Activated naive CD4-positive, alpha-beta T cell treated with anti-CD3 and anti-CD28 coated beads, Interleukin-2, amount 10 ng/mL, durations not matched to agents 7 days and 5 days (primary cell): ENCODE measurements at regions not wholly inside any gene's neighbourhood (a gene's known extent, or its start where the extent isn't known, plus 50 kb on each side); places are given as distances from the start of the nearest gene placed in this dataset.
"Not testable (repeated sequence)": the region's sequence is repeated elsewhere in the genome, so short reads cannot be mapped to it uniquely, and the experiment has no call there.

Experiments used
- CTCF ChIA-PET: fragments of 350-600 bp; sonication (Branson Sonifier 250); formaldehyde crosslinking; loops from one replicate; lab custom pipeline; 2021; ENCODE audit warnings: antibody characterized with exemption; lab: Charles Lee
- DNase-seq: peaks from one replicate; pipeline ENCODE4 v3.0.0-alpha.2; 2020
- H3K27ac Mint-ChIP-seq: one replicate; pipeline ENCODE4 v1.8.0; 2021; ENCODE audit warnings: mild to moderate bottlenecking, moderate library complexity, mixed read lengths
- H3K27me3 Mint-ChIP-seq: one replicate; pipeline ENCODE4 v1.8.0; 2021; ENCODE audit warnings: mild to moderate bottlenecking, mixed read lengths
- H3K36me3 Mint-ChIP-seq: one replicate; pipeline ENCODE4 v1.8.0; 2021; ENCODE audit warnings: mixed read lengths
- H3K4me1 Mint-ChIP-seq: one replicate; pipeline ENCODE4 v1.8.0; 2021; ENCODE audit warnings: mixed read lengths
- H3K4me3 Mint-ChIP-seq: one replicate; pipeline ENCODE4 v1.8.0; 2021; ENCODE audit warnings: mild to moderate bottlenecking, moderate library complexity, mixed read lengths
- H3K9me3 Mint-ChIP-seq: one replicate; pipeline ENCODE4 v1.8.0; 2021; ENCODE audit warnings: mixed read lengths

DNA sequence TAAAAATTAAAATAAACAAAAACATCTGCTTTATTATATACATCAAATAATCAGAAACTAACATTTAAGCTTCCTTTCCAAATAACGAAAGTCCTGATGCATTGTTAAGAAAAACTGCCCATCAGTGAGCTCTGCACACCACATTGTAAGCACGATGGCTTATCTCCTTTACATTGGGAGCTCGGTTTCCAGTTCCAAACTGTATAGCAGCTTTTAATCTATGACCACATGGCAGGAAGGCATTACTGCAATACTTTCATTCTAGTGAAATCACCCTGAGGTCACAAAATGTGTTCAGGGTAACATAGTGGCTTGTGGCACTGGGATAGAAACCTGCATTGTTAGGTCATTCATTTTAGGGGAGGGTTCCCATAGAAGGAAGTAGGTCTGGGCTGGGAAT, 146.3 kb downstream of the ZNF22 start:
- H3K27ac Mint-ChIP-seq = no peak overlapping the region
- H3K9me3 Mint-ChIP-seq = no peaks in the 10 kb centered on the region
- no peak overlapping the region for H3K4me3 Mint-ChIP-seq
- no peak for DNase-seq
- H3K36me3 Mint-ChIP-seq = no peaks in the 10 kb centered on the region
- H3K4me1 Mint-ChIP-seq = no peaks in the 10 kb centered on the region
- CTCF ChIA-PET = no interaction called here
- H3K27me3 Mint-ChIP-seq = peaks cover 14% of the 10 kb centered on the region

DNA sequence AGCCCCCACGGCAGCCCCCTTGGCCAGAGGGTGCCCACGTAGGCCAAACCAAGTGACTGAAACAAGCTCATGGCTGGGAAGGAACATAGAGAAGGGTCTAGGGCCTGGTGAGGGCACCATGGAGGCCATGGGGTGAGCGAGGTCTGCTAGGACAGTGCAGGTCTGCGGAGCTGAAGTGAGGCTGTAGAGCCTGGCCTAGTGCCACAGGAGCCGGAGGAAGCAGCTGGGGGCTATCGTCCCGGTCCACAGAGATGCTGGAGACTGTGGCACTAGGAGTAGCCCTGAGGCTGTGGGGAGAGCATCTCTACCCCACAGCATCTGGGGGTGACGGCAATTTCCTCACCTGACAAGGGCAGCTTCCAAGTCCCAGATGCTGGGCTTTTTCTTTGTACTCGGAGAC, 150.3 kb downstream of the ZNF22 start:
- H3K27ac Mint-ChIP-seq = no peak overlapping the region
- H3K36me3 Mint-ChIP-seq = no peaks in the 10 kb centered on the region
- H3K27me3 Mint-ChIP-seq = peaks cover 9% of the 10 kb centered on the region
- H3K4me3 Mint-ChIP-seq = no peak overlapping the region
- DNase-seq = no peak
- H3K4me1 Mint-ChIP-seq = no peaks in the 10 kb centered on the region
- CTCF ChIA-PET = interaction anchor here (0.6 kb wide), 1 partner anchor 406 kb away, joined by 4 read pairs; no protein-coding TSS in a partner anchor
- H3K9me3 Mint-ChIP-seq = no peaks in the 10 kb centered on the region

DNA sequence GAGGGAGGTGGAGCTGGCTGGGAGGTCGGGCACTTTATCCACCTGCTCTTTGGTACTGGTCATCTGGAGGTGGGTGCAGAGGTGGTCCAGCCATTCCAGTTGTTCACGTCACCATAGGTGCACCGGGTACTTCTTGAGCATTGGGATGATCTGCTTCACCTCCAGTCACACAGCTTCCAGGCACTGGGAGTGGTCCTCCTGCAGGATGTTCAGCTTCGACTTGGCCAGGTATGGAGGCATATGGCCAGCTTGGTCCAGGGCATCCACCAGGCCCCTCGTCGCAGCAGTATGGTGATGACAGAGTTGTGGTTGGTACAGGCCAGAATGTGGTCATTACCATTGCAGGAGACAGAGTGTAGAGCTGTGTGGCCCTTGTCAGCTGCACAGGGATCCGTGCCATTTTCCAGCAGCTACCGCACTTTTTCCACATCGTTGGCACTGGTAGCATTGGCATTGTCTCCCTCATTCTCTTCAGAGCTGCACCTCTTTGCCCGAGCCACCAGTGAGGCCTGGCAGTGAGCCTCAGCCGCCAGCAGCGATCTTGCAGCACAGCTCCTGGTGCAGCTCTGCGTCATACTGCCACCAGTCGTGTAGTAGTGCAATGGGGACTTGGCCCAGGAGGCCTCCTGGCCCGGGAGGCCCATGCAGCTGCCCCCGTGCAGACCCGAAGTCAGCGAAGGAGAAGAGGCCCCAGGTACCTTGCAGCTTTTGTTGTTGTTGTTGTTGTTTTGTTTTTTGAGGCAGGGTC, 150.9 kb downstream of the ZNF22 start:
- Mint-ChIP-seq H3K27ac (no peak overlapping the region), H3K4me1 (no peaks in the 10 kb centered on the region)
- CTCF ChIA-PET = interaction anchor here (0.6 kb wide), 1 partner anchor 1543 kb away, joined by 3 read pairs; no protein-coding TSS in a partner anchor

DNA sequence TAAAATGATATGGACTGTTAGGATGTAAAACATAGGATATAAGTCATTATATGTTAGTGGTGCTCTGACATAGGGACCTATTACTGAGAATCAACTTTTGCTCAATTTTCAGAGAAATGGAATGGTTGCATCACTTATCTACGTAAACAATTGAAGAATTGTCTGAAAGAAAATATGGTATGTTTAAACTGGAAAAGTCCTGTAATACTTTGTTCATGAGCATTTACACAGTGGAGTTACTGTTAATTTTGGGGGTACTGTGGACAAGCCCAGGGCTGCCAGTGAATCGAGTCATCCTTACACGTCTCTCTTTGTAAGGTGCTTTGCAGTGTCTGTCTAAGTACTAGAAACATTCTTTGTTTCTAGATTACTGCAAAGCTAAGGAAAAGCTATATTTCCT, 152.0 kb downstream of the ZNF22 start:
- Mint-ChIP-seq H3K36me3 (no peaks in the 10 kb centered on the region), H3K4me1 (no peaks in the 10 kb centered on the region), H3K4me3 (no peak overlapping the region), H3K9me3 (no peaks in the 10 kb centered on the region), H3K27ac (no peak overlapping the region), H3K27me3 (peaks cover 13% of the 10 kb centered on the region)
- no peak for DNase-seq
- CTCF ChIA-PET = no interaction called here

More for the DNA sequence above, 150.9 kb downstream of the ZNF22 start:
- H3K36me3 Mint-ChIP-seq = no peaks in the 10 kb centered on the region
- H3K4me3 Mint-ChIP-seq = no peak overlapping the region
- DNase-seq = no peak
- no peaks in the 10 kb centered on the region for H3K9me3 Mint-ChIP-seq
- peaks cover 13% of the 10 kb centered on the region for H3K27me3 Mint-ChIP-seq

GRCh38 chr10:45154502-45154901, 153.8 kb downstream of the ZNF22 start:
- Mint-ChIP-seq H3K4me1 (no peaks in the 10 kb centered on the region), H3K27ac (no peak overlapping the region)

GRCh38 chr10:45155784-45156183, 155.1 kb downstream of the ZNF22 start:
- CTCF ChIA-PET = no interaction called here
- H3K27me3 Mint-ChIP-seq = peaks cover 10% of the 10 kb centered on the region
- no peaks in the 10 kb centered on the region for H3K9me3 Mint-ChIP-seq
- H3K27ac Mint-ChIP-seq = no peak overlapping the region
- no peaks in the 10 kb centered on the region for H3K36me3 Mint-ChIP-seq
- no peaks in the 10 kb centered on the region for H3K4me1 Mint-ChIP-seq
- no peak overlapping the region for H3K4me3 Mint-ChIP-seq
- no peak for DNase-seq

More at GRCh38 chr10:45154502-45154901, 153.8 kb downstream of the ZNF22 start:
- H3K36me3 Mint-ChIP-seq = no peaks in the 10 kb centered on the region
- no peak overlapping the region for H3K4me3 Mint-ChIP-seq
- no peaks in the 10 kb centered on the region for H3K9me3 Mint-ChIP-seq
- H3K27me3 Mint-ChIP-seq = peaks cover 10% of the 10 kb centered on the region
- no peak for DNase-seq
- CTCF ChIA-PET = no interaction called here

DNA sequence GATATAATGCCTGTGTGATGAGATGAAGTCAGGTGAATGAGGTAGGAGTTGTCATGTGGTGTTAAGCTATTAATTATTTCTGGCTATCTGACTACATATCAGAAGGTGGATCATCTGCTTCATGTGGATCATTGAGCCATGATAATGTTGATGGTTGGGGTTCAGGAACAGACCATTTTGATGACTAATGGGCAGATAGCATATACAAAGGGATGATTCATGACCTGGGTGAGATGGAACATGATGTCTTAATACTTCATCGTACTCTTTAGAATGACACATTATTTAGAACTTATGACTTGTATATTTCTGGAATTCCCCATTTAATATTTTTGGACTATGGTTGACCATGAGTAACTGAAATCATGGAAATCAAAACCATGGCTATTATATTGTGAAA, 155.1 kb downstream of the OR13A1 start:
- Mint-ChIP-seq H3K4me3 (no peak overlapping the region), H3K4me1 (no peaks in the 10 kb centered on the region), H3K27ac (no peak overlapping the region), H3K9me3 (no peaks in the 10 kb centered on the region), H3K27me3 (peaks cover 14% of the 10 kb centered on the region), H3K36me3 (no peaks in the 10 kb centered on the region)
- CTCF ChIA-PET = no interaction called here
- no peak for DNase-seq

DNA sequence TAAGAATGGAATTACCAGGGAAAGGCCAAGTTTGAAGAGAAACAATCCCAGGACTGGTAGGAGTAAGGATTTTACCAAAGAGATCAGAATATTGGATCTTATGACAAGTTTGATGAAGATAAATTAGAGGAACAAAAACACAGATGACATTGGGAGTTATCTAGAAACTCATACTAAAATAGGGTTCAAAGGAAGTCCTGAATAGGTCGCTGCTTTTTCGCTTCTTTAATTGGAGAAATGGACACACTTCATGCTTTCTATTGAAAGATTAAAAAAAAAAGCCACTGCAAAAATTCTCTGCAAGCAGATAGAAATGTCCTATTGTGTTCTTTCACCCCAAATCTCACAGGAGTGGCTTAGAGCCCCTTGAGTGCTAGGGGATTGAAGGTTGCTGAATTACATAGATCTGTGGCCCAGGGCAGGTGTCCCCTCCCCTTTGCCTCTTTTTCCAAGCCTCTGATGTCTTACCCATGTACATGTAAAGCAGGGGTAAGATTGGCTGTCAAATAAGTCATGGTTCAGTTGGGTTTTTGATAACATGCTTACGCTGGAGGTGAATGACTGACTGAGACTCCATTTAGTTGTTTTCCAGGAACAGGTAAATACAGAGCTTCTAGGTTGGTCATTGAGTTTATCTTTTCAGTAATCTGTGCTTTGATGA, 152.0 kb downstream of the OR13A1 start:
- CTCF ChIA-PET = no interaction called here
- Mint-ChIP-seq H3K36me3 (no peaks in the 10 kb centered on the region), H3K4me3 (no peak overlapping the region), H3K27ac (no peak overlapping the region), H3K4me1 (no peaks in the 10 kb centered on the region), H3K27me3 (peaks cover 4% of the 10 kb centered on the region), H3K9me3 (no peaks in the 10 kb centered on the region)
- DNase-seq = no peak

DNA sequence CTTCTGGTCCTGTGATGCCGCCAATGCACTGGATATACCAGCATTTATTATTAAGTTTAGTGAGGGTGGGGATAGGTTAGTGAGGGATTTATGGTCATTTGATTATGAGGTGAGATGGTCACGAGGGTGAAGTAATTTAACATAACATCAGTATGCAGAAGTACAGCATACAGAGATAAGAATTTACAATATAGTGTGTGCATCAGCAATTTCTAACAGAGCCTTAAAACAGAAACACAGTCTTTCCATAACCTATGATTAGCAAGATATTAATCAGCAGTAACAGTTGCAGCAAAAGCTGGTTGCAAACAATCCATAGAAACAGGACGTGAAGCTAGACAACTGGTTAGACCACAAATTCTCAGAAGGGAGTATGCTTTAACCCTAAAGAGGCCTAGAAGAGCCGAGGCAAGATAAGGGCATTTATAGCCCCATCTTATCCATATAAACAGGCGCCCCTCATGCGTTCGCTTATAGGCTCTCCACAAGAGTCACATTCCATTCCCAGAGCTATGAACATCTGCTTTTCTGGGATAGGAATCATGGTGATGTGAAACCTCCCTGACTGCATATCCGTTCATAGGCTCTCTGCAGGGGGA, 139.8 kb downstream of the OR13A1 start:
- H3K9me3 Mint-ChIP-seq, H3K4me3 Mint-ChIP-seq, DNase-seq, H3K4me1 Mint-ChIP-seq, H3K27me3 Mint-ChIP-seq, H3K36me3 Mint-ChIP-seq, H3K27ac Mint-ChIP-seq, CTCF ChIA-PET: not testable (repeated sequence)

DNA sequence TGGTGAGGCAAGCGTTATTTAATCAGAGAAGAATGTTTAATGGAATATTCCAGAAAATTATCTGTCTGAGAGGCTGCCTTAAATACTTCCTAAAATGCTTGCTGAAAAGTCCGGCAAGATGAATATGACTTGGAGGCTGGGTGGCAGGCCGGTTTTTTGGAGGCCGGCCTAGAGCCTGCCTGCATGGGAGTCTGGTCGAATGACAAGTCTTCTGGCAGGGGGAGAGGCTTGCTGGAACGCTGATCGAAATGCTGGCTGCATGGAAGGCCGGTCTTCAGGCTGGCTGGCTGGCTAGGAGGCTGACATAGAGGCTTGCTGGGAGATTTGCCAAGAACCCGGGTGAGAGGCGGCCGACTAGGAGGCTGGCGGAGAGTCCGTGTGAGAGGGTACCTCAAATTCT, 135.7 kb downstream of the OR13A1 start:
- peaks cover 6% of the 10 kb centered on the region for H3K27me3 Mint-ChIP-seq
- no peak overlapping the region for H3K4me3 Mint-ChIP-seq
- no peak for DNase-seq
- no peaks in the 10 kb centered on the region for H3K4me1 Mint-ChIP-seq
- no peaks in the 10 kb centered on the region for H3K36me3 Mint-ChIP-seq
- no peaks in the 10 kb centered on the region for H3K9me3 Mint-ChIP-seq
- no peak overlapping the region for H3K27ac Mint-ChIP-seq
- CTCF ChIA-PET = no interaction called here

GRCh38 chr10:45180507-45180906, 134.9 kb downstream of the OR13A1 start:
- Mint-ChIP-seq H3K27me3 (peaks cover 6% of the 10 kb centered on the region), H3K4me3 (no peak overlapping the region), H3K4me1 (no peaks in the 10 kb centered on the region), H3K36me3 (no peaks in the 10 kb centered on the region), H3K27ac (no peak overlapping the region), H3K9me3 (no peaks in the 10 kb centered on the region)
- CTCF ChIA-PET = no interaction called here
- DNase-seq = no peak

- Mint-ChIP-seq H3K36me3 (no peaks in the 10 kb centered on the region), H3K4me1 (no peaks in the 10 kb centered on the region), H3K4me3 (no peak overlapping the region), H3K27me3 (peaks cover 6% of the 10 kb centered on the region), H3K27ac (no peak overlapping the region), H3K9me3 (no peaks in the 10 kb centered on the region)
- no peak for DNase-seq
- CTCF ChIA-PET = no interaction called here
These were observed 134.2 kb downstream of the OR13A1 start for GRCh38 chr10:45180946-45181875.

DNA sequence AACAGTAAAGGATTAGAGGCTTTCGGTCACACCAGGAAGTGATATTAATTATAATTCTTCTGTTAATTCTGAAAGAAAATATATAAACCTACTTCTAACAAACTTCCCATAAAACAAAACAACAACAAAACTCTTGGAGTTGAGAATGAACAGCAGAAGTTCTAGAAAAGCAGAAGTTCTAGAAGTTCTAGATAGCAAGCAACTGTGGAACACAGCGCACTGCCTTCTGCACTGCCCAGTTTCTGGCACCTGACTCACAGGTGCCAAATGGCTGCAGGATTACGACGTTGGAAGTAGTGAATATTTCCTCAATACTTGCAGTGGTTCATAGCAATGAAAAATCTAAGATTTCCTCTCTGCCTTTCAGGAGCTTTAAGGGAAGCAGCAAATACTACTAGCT, 132.2 kb downstream of the OR13A1 start:
- Mint-ChIP-seq H3K36me3 (no peaks in the 10 kb centered on the region), H3K27me3 (peaks cover 6% of the 10 kb centered on the region), H3K9me3 (no peaks in the 10 kb centered on the region), H3K4me1 (no peaks in the 10 kb centered on the region), H3K4me3 (no peak overlapping the region), H3K27ac (no peak overlapping the region)
- CTCF ChIA-PET = no interaction called here
- no peak for DNase-seq
